C4-2B (cell line): ENCODE measurements at regions not wholly inside any gene's neighbourhood (a gene's known extent, or its start where the extent isn't known, plus 50 kb on each side); places are given as distances from the start of the nearest gene placed in this dataset.
"Not testable (repeated sequence)": the region's sequence is repeated elsewhere in the genome, so short reads cannot be mapped to it uniquely, and the experiment has no call there.

Source experiments
- H3K27ac ChIP-seq: fragments of 450-650 bp; 2 replicates; pipeline ENCODE4 v1.5.1; 2017
- CTCF ChIP-seq: fragments of 450-650 bp; conservative IDR thresholded peaks from 2 replicates; pipeline ENCODE4 v1.5.1; 2017; ENCODE audit warnings: mild to moderate bottlenecking
- ZFX ChIP-seq: fragments of 450-650 bp; IDR thresholded peaks from 2 replicates; pipeline ENCODE4 v1.6.1; 2017

GRCh38 chr1:99544328-99544727, 101.6 kb upstream of the PALMD start:
- TF ChIP-seq ZFX: no peak
- TF ChIP-seq CTCF: no peak
- H3K27ac ChIP-seq: no peak overlapping the region

- H3K27ac ChIP-seq: no peak overlapping the region
- TF ChIP-seq CTCF (no peak), ZFX (no peak)
Measured at GRCh38 chr1:99546432-99547416, 99.2 kb upstream of the PALMD start.

GRCh38 chr1:99548943-99549605, 96.8 kb upstream of the PALMD start:
- no peak overlapping the region for H3K27ac ChIP-seq
- TF ChIP-seq ZFX (no peak), CTCF (no peak)

- H3K27ac ChIP-seq: no peak overlapping the region
- TF ChIP-seq ZFX: no peak
- TF ChIP-seq CTCF: no peak
Measured at GRCh38 chr1:99550198-99550597, 95.7 kb upstream of the PALMD start.

GRCh38 chr1:99551812-99552614, 93.9 kb upstream of the PALMD start:
- TF ChIP-seq ZFX (no peak), CTCF (no peak)

GRCh38 chr1:99553301-99553700, 92.6 kb upstream of the PALMD start:
- TF ChIP-seq CTCF (no peak), ZFX (no peak)
- H3K27ac ChIP-seq: no peak overlapping the region

More at GRCh38 chr1:99551812-99552614, 93.9 kb upstream of the PALMD start:
- no peak overlapping the region for H3K27ac ChIP-seq

GRCh38 chr1:99553819-99554218, 92.1 kb upstream of the PALMD start:
- not testable (repeated sequence) for H3K27ac ChIP-seq
